PC-3 (cell line): ENCODE measurements at regions not wholly inside any gene's neighbourhood (a gene's known extent, or its start where the extent isn't known, plus 50 kb on each side); places are given as distances from the start of the nearest gene placed in this dataset.
"Not testable (repeated sequence)": the region's sequence is repeated elsewhere in the genome, so short reads cannot be mapped to it uniquely, and the experiment has no call there.

Source experiments
- ATAC-seq: fragments of 200-7000 bp; cut with Tn5 transposase; 2 replicates; pipeline ENCODE4 v1.9.1; 2020; ENCODE audit warnings: mild to moderate bottlenecking, moderate library complexity
- BruUV-seq: library from RNA; stranded (reverse); fragments of 400-500 nt; replicated peaks from 2 replicates; lab custom pipeline; 2021; lab: Mats Ljungman, UMichigan
- CTCF ChIA-PET: fragments of 300-600 bp; sonication (Branson Sonifier 250); formaldehyde crosslinking; loops from one replicate; lab custom pipeline; 2022; ENCODE audit warnings: antibody characterized with exemption; lab: Charles Lee
- POLR2A ChIA-PET: fragments of 300-600 bp; sonication (Branson Sonifier 250); formaldehyde crosslinking; loops from one replicate; lab custom pipeline; 2022; ENCODE audit warnings: antibody characterized with exemption; ENCODE audit not compliant: unreplicated experiment; lab: Charles Lee
- DNase-seq: peaks from one replicate; pipeline ENCODE4 v3.0.0-alpha.2; 2015
- H2AFZ ChIP-seq: fragments of 300-600 bp; sonication (generic); 2 replicates; pipeline ENCODE4 v1.6.0; 2016; ENCODE audit warnings: antibody characterized with exemption, low read length
- H3F3A ChIP-seq: fragments of 300-600 bp; sonication (generic); one replicate; pipeline ENCODE4 v1.6.0; 2017; ENCODE audit warnings: antibody characterized with exemption, low read length, control low read depth, mild to moderate bottlenecking; ENCODE audit not compliant: unreplicated experiment
- H3K27ac ChIP-seq: fragments of 300-600 bp; sonication (generic); 2 replicates; pipeline ENCODE4 v1.5.1; 2016; ENCODE audit warnings: mild to moderate bottlenecking, low read length
- H3K27me3 ChIP-seq: fragments of 300-600 bp; sonication (generic); 2 replicates; pipeline ENCODE4 v1.6.1; 2016; ENCODE audit warnings: low read length, mixed read lengths
- H3K36me3 ChIP-seq: fragments of 300-600 bp; sonication (generic); 2 replicates; pipeline ENCODE4 v1.6.1; 2016; ENCODE audit warnings: low read depth, mixed run types, low read length, mixed read lengths
- H3K4me1 ChIP-seq: fragments of 300-600 bp; sonication (generic); 2 replicates; pipeline ENCODE4 v1.5.1; 2016; ENCODE audit warnings: low read length; ENCODE audit not compliant: insufficient read depth
- H3K4me2 ChIP-seq: fragments of 300-600 bp; sonication (generic); 2 replicates; pipeline ENCODE4 v1.6.0; 2016; ENCODE audit warnings: low read length
- H3K4me3 ChIP-seq: fragments of 300-600 bp; sonication (generic); 2 replicates; pipeline ENCODE4 v1.5.1; 2016; ENCODE audit warnings: mild to moderate bottlenecking, low read length, mixed read lengths
- H3K79me2 ChIP-seq: fragments of 300-600 bp; sonication (generic); 2 replicates; pipeline ENCODE4 v1.6.1; 2017; ENCODE audit warnings: low read length, mixed read lengths
- H3K9ac ChIP-seq: fragments of 300-600 bp; sonication (generic); 2 replicates; pipeline ENCODE4 v1.6.0; 2016; ENCODE audit warnings: mild to moderate bottlenecking, low read length
- H3K9me2 ChIP-seq: fragments of 300-600 bp; sonication (generic); replicated peaks from 2 replicates; pipeline ENCODE4 v1.6.1; 2016; ENCODE audit warnings: mixed run types, low read length, mixed read lengths
- H3K9me3 ChIP-seq: fragments of 300-600 bp; sonication (generic); 2 replicates; pipeline ENCODE4 v1.6.1; 2016; ENCODE audit warnings: low read length, mixed read lengths
- H4K20me1 ChIP-seq: fragments of 300-600 bp; sonication (generic); 2 replicates; pipeline ENCODE4 v1.6.1; 2016; ENCODE audit warnings: low read length, mixed read lengths
- EZH2 ChIP-seq: fragments of 300-600 bp; sonication (generic); IDR thresholded peaks from one replicate; pipeline ENCODE4 v1.6.1; 2017; ENCODE audit warnings: antibody characterized with exemption, mild to moderate bottlenecking, low read length; ENCODE audit not compliant: unreplicated experiment
- EZH2phosphoT487 ChIP-seq: fragments of 300-600 bp; sonication (generic); IDR thresholded peaks from 2 replicates; pipeline ENCODE4 v1.6.1; 2018; ENCODE audit warnings: mild to moderate bottlenecking, antibody characterized with exemption, low read length, borderline replicate concordance
- intact Hi-C: fragments of 100-400 bp; cut with micrococcal nuclease; formaldehyde crosslinking; loops from 2 replicates; pipeline ENCODE4 v1.9.0; 2023
- TF ChIP-seq, protein P1 (sequence below): fragments of 300-600 bp; sonication (generic); conservative IDR thresholded peaks from 2 replicates; pipeline ENCODE4 v1.5.1; 2017; ENCODE audit warnings: antibody characterized with exemption, low read depth, mild to moderate bottlenecking, low read length

GRCh38 chr13:79895416-79895815 is 414.5 kb downstream of the NDFIP2 start:
- Histone ChIP-seq H2AFZ (no peak overlapping the region), H3K4me3 (no peak overlapping the region), H3K79me2 (no peaks in the 10 kb centered on the region), H3K4me2 (no peak overlapping the region), H3K9me3 (no peaks in the 10 kb centered on the region; the same call in 1 of the 2 replicates), H3K9ac (no peak overlapping the region), H3F3A (no peaks in the 10 kb centered on the region), H3K4me1 (no peaks in the 10 kb centered on the region), H3K27ac (no peak overlapping the region), H3K9me2 (no peaks in the 10 kb centered on the region), H4K20me1 (no peaks in the 10 kb centered on the region), H3K27me3 (no peaks in the 10 kb centered on the region), H3K36me3 (no peaks in the 10 kb centered on the region)
- ATAC-seq (no peak), DNase-seq (no peak)
- BruUV-seq: no TSS peak
- intact Hi-C loops: no loop called here
- ChIA-PET CTCF (no interaction called here), POLR2A (no interaction called here)
- TF ChIP-seq, protein P1, sequence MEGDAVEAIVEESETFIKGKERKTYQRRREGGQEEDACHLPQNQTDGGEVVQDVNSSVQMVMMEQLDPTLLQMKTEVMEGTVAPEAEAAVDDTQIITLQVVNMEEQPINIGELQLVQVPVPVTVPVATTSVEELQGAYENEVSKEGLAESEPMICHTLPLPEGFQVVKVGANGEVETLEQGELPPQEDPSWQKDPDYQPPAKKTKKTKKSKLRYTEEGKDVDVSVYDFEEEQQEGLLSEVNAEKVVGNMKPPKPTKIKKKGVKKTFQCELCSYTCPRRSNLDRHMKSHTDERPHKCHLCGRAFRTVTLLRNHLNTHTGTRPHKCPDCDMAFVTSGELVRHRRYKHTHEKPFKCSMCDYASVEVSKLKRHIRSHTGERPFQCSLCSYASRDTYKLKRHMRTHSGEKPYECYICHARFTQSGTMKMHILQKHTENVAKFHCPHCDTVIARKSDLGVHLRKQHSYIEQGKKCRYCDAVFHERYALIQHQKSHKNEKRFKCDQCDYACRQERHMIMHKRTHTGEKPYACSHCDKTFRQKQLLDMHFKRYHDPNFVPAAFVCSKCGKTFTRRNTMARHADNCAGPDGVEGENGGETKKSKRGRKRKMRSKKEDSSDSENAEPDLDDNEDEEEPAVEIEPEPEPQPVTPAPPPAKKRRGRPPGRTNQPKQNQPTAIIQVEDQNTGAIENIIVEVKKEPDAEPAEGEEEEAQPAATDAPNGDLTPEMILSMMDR: no peak
- no peak for TF ChIP-seq EZH2phosphoT487
- TF ChIP-seq EZH2: no peak

DNA sequence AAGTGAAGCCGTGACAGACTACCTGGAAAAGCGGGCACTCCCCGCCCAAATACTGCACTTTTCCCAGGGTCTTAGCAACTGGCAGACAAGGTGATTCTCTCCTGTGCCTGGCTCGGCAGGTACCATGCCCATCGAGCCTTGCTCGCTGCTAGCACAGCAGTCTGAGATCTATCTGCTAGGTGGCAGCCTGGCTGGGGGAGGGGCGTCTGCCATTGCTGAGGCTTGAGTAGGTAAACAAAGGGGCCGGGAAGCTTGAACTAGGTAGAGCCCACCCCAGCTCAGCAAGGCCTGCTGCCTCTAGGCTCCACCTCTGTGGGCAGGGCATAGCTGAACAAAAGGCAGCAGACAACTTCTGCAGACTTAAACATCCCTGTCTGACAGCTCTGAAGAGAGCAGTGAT is 406.3 kb downstream of the NDFIP2 start:
- H3K9ac ChIP-seq, H3K9me2 ChIP-seq, CTCF ChIA-PET, H3F3A ChIP-seq, H3K79me2 ChIP-seq, H3K4me3 ChIP-seq, H3K4me1 ChIP-seq, intact Hi-C loops, H4K20me1 ChIP-seq, H3K27ac ChIP-seq, DNase-seq, H3K9me3 ChIP-seq, H3K36me3 ChIP-seq, ATAC-seq, POLR2A ChIA-PET, H3K27me3 ChIP-seq, H3K4me2 ChIP-seq, BruUV-seq, H2AFZ ChIP-seq: not testable (repeated sequence)

DNA sequence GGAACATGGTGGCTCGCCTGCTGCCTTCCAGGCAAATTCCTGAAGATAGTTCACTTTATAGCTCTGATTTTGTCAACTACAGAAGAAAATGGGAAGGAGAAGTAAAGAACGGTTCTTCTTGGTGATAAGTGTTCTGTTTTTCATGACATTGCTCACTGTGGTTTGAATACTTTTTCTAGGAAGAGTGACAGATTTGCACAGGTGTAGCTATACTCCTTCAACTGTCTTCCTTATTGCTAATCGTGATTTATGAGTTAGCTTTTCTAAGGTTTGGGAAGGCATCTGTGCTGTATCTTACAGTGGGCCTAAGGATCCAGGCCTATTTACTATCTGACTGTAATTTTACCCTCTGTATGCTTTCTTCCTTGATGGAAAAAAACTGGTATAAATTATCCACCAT is 405.6 kb downstream of the NDFIP2 start:
- no peak for ATAC-seq
- H3K27ac ChIP-seq: no peak overlapping the region

More for the DNA sequence above, 405.6 kb downstream of the NDFIP2 start:
- ChIA-PET CTCF (no interaction called here), POLR2A (no interaction called here)
- H3F3A ChIP-seq: no peaks in the 10 kb centered on the region
- no peaks in the 10 kb centered on the region for H3K4me1 ChIP-seq
- no peaks in the 10 kb centered on the region for H3K27me3 ChIP-seq
- no peaks in the 10 kb centered on the region for H3K79me2 ChIP-seq
- no peak for DNase-seq
- H2AFZ ChIP-seq: no peak overlapping the region
- TF ChIP-seq EZH2 (no peak), EZH2phosphoT487 (no peak)
- TF ChIP-seq, protein P1: no peak
- no TSS peak for BruUV-seq
- intact Hi-C loops: no loop called here
- no peak overlapping the region for H3K4me2 ChIP-seq
- no peak overlapping the region for H3K9ac ChIP-seq
- no peaks in the 10 kb centered on the region for H4K20me1 ChIP-seq
- H3K9me3 ChIP-seq: no peaks in the 10 kb centered on the region
- H3K9me2 ChIP-seq: no peaks in the 10 kb centered on the region
- no peak overlapping the region for H3K4me3 ChIP-seq
- no peaks in the 10 kb centered on the region for H3K36me3 ChIP-seq
